ENCODE measurements at regions not wholly inside any gene's neighbourhood (a gene's known extent, or its start where the extent isn't known, plus 50 kb on each side); places are given as distances from the start of the nearest gene placed in this dataset.

GRCh38 chr4:111720866-111721265 is 424.4 kb upstream of the FAM241A start:
- H3K9ac ChIP-seq: no peak overlapping the region
- no peak overlapping the region for H3K4me3 ChIP-seq (IDR thresholded peaks at IDR 0.05; ENCODE audit: insufficient read depth, low read depth, low read length)
- no peaks in the 10 kb centered on the region for H4K20me1 ChIP-seq (ENCODE audit: insufficient read depth)
- TF ChIP-seq, protein P1, sequence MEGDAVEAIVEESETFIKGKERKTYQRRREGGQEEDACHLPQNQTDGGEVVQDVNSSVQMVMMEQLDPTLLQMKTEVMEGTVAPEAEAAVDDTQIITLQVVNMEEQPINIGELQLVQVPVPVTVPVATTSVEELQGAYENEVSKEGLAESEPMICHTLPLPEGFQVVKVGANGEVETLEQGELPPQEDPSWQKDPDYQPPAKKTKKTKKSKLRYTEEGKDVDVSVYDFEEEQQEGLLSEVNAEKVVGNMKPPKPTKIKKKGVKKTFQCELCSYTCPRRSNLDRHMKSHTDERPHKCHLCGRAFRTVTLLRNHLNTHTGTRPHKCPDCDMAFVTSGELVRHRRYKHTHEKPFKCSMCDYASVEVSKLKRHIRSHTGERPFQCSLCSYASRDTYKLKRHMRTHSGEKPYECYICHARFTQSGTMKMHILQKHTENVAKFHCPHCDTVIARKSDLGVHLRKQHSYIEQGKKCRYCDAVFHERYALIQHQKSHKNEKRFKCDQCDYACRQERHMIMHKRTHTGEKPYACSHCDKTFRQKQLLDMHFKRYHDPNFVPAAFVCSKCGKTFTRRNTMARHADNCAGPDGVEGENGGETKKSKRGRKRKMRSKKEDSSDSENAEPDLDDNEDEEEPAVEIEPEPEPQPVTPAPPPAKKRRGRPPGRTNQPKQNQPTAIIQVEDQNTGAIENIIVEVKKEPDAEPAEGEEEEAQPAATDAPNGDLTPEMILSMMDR (conservative IDR thresholded peaks at IDR 0.05; ENCODE audit: low read depth, low read length): no peak
- H3K79me2 ChIP-seq (ENCODE audit: insufficient read depth, low read depth): no peaks in the 10 kb centered on the region
- H3K27me3 ChIP-seq (ENCODE audit: insufficient read depth, low read depth): no peaks in the 10 kb centered on the region
- no peaks in the 10 kb centered on the region for H3K4me1 ChIP-seq (ENCODE audit: low read depth, poor library complexity, severe bottlenecking)
- no peak overlapping the region for H3K27ac ChIP-seq
- no peak overlapping the region for H2AFZ ChIP-seq (ENCODE audit: low read depth)
- H3K4me2 ChIP-seq: no peak overlapping the region
- no peaks in the 10 kb centered on the region for H3K36me3 ChIP-seq (ENCODE audit: insufficient read depth)

- Histone ChIP-seq H3K9ac (no peak overlapping the region), H4K20me1 (ENCODE audit: insufficient read depth) (no peaks in the 10 kb centered on the region), H3K79me2 (ENCODE audit: insufficient read depth, low read depth) (no peaks in the 10 kb centered on the region), H3K4me3 (IDR thresholded peaks at IDR 0.05; ENCODE audit: insufficient read depth, low read depth, low read length) (no peak overlapping the region), H2AFZ (ENCODE audit: low read depth) (no peak overlapping the region), H3K36me3 (ENCODE audit: insufficient read depth) (no peaks in the 10 kb centered on the region), H3K4me2 (no peak overlapping the region), H3K27ac (no peak overlapping the region), H3K4me1 (ENCODE audit: low read depth, poor library complexity, severe bottlenecking) (no peaks in the 10 kb centered on the region), H3K27me3 (ENCODE audit: insufficient read depth, low read depth) (no peaks in the 10 kb centered on the region)
- TF ChIP-seq, protein P1 (conservative IDR thresholded peaks at IDR 0.05; ENCODE audit: low read depth, low read length): no peak
These were observed 423.0 kb upstream of the FAM241A start for GRCh38 chr4:111722213-111722720.

GRCh38 chr4:111736516-111736915 is 408.7 kb upstream of the FAM241A start:
- Histone ChIP-seq H3K9ac (no peak overlapping the region), H3K27ac (no peak overlapping the region), H3K36me3 (ENCODE audit: insufficient read depth) (no peaks in the 10 kb centered on the region), H4K20me1 (ENCODE audit: insufficient read depth) (no peaks in the 10 kb centered on the region), H3K4me3 (IDR thresholded peaks at IDR 0.05; ENCODE audit: insufficient read depth, low read depth, low read length) (no peak overlapping the region), H3K27me3 (ENCODE audit: insufficient read depth, low read depth) (no peaks in the 10 kb centered on the region), H3K4me1 (ENCODE audit: low read depth, poor library complexity, severe bottlenecking) (no peaks in the 10 kb centered on the region), H3K4me2 (no peak overlapping the region), H3K79me2 (ENCODE audit: insufficient read depth, low read depth) (no peaks in the 10 kb centered on the region), H2AFZ (ENCODE audit: low read depth) (no peak overlapping the region)
- TF ChIP-seq, protein P1 (conservative IDR thresholded peaks at IDR 0.05; ENCODE audit: low read depth, low read length): no peak

DNA sequence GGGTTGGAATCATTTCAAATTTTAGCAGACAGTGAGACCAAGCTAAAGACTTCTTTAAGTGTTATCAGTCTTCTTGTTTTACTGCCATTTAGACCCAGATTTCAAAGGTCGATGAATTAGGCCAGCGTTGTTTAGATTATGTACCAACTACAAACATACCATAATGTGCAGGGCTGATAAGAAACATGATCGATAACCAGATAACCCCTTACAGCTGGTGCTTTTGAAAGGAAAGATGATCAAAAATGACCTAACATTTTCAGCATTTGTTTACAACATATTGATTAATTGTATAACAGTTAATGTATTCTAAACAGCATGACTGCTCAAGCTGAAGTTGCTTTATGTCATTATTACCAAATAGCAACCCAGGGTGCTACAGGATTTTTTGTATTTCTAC is 400.4 kb upstream of the FAM241A start:
- no peak overlapping the region for H2AFZ ChIP-seq (ENCODE audit: low read depth)
- H3K79me2 ChIP-seq (ENCODE audit: insufficient read depth, low read depth): no peaks in the 10 kb centered on the region
- TF ChIP-seq, protein P1 (conservative IDR thresholded peaks at IDR 0.05; ENCODE audit: low read depth, low read length): no peak
- no peak overlapping the region for H3K27ac ChIP-seq
- H3K4me1 ChIP-seq (ENCODE audit: low read depth, poor library complexity, severe bottlenecking): no peaks in the 10 kb centered on the region
- no peaks in the 10 kb centered on the region for H3K36me3 ChIP-seq (ENCODE audit: insufficient read depth)
- H3K4me2 ChIP-seq: no peak overlapping the region
- no peak overlapping the region for H3K9ac ChIP-seq
- H3K4me3 ChIP-seq (IDR thresholded peaks at IDR 0.05; ENCODE audit: insufficient read depth, low read depth, low read length): no peak overlapping the region
- no peaks in the 10 kb centered on the region for H3K27me3 ChIP-seq (ENCODE audit: insufficient read depth, low read depth)
- no peaks in the 10 kb centered on the region for H4K20me1 ChIP-seq (ENCODE audit: insufficient read depth)
